ENCODE measurements at regions not wholly inside any gene's neighbourhood (a gene's known extent, or its start where the extent isn't known, plus 50 kb on each side); places are given as distances from the start of the nearest gene placed in this dataset.
A peak's percentile ranks its signal among the peaks of the same experiment; 100 is the strongest.

- no peak for DNase-seq (ENCODE audit: low read depth)
These were observed 61.7 kb upstream of the PPP2R2B start for GRCh38 chr5:146940295-146940694.

GRCh38 chr5:146944019-146944418 is 65.5 kb upstream of the PPP2R2B start:
- no peak for DNase-seq (ENCODE audit: low read depth)

GRCh38 chr5:146944764-146945616 is 66.4 kb upstream of the PPP2R2B start:
- no peak for DNase-seq (ENCODE audit: low read depth)

GRCh38 chr5:146945617-146946084 is 67.1 kb upstream of the PPP2R2B start:
- no peak for DNase-seq (ENCODE audit: low read depth)

GRCh38 chr5:146947181-146947941 is 68.8 kb upstream of the PPP2R2B start:
- DNase-seq (ENCODE audit: low read depth), result no peak

- no peak for DNase-seq (ENCODE audit: low read depth)
These were observed 70.1 kb upstream of the PPP2R2B start for GRCh38 chr5:146948666-146949065.

- no peak for DNase-seq (ENCODE audit: low read depth)
These were observed 73.6 kb upstream of the PPP2R2B start for GRCh38 chr5:146952168-146952567.

- DNase-seq (ENCODE audit: low read depth), result no peak
These were observed 77.7 kb upstream of the PPP2R2B start for GRCh38 chr5:146956217-146956616.

GRCh38 chr5:146959360-146959759 is 80.8 kb upstream of the PPP2R2B start:
- no peak for DNase-seq (ENCODE audit: low read depth)

- DNase-seq (ENCODE audit: low read depth), result no peak
These were observed 84.3 kb upstream of the PPP2R2B start for GRCh38 chr5:146962801-146963355.

GRCh38 chr5:146965761-146966659 is 87.5 kb upstream of the PPP2R2B start:
- DNase-seq (ENCODE audit: low read depth), result peak; percentile 12

GRCh38 chr5:146967646-146968045 is 89.1 kb upstream of the PPP2R2B start:
- no peak for DNase-seq (ENCODE audit: low read depth)

GRCh38 chr5:146971401-146971800 is 92.8 kb upstream of the PPP2R2B start:
- DNase-seq (ENCODE audit: low read depth), result no peak

- DNase-seq (ENCODE audit: low read depth), result no peak
These were observed 107.9 kb upstream of the PPP2R2B start for GRCh38 chr5:146986469-146986868.

GRCh38 chr5:146993876-146994530 is 115.4 kb upstream of the PPP2R2B start:
- no peak for DNase-seq (ENCODE audit: low read depth)

- DNase-seq (ENCODE audit: low read depth), result no peak
These were observed 117.3 kb upstream of the PPP2R2B start for GRCh38 chr5:146995878-146996277.

- no peak for DNase-seq (ENCODE audit: low read depth)
These were observed 136.8 kb upstream of the PPP2R2B start for GRCh38 chr5:147015405-147015804.

- no peak for DNase-seq (ENCODE audit: low read depth)
These were observed 138.6 kb upstream of the PPP2R2B start for GRCh38 chr5:147017191-147017590.

- no peak for DNase-seq (ENCODE audit: low read depth)
These were observed 139.1 kb upstream of the PPP2R2B start for GRCh38 chr5:147017621-147018020.

GRCh38 chr5:147018812-147019211 is 140.3 kb upstream of the PPP2R2B start:
- no peak for DNase-seq (ENCODE audit: low read depth)

GRCh38 chr5:147036691-147037245 is 158.2 kb upstream of the PPP2R2B start:
- no peak for DNase-seq (ENCODE audit: low read depth)
